GM18951 (cell line): ENCODE measurements at regions not wholly inside any gene's neighbourhood (a gene's known extent, or its start where the extent isn't known, plus 50 kb on each side); places are given as distances from the start of the nearest gene placed in this dataset.
"Not testable (repeated sequence)": the region's sequence is repeated elsewhere in the genome, so short reads cannot be mapped to it uniquely, and the experiment has no call there.

Source experiments
- POLR2A ChIP-seq: IDR thresholded peaks from 4 replicates; pipeline ENCODE4 v1.6.1; 2011; ENCODE audit warnings: mild to moderate bottlenecking; ENCODE audit not compliant: insufficient read length, insufficient read depth; ENCODE audit errors: extremely low read depth
- in situ Hi-C: fragments of 300-500 bp; cut with MboI; formaldehyde crosslinking; loops from one replicate; pipeline ENCODE4 v1.12.0; 2022; ENCODE audit warnings: low sequenced_read_pairs, mixed read lengths, inconsistent platforms; ENCODE audit not compliant: unreplicated experiment

DNA sequence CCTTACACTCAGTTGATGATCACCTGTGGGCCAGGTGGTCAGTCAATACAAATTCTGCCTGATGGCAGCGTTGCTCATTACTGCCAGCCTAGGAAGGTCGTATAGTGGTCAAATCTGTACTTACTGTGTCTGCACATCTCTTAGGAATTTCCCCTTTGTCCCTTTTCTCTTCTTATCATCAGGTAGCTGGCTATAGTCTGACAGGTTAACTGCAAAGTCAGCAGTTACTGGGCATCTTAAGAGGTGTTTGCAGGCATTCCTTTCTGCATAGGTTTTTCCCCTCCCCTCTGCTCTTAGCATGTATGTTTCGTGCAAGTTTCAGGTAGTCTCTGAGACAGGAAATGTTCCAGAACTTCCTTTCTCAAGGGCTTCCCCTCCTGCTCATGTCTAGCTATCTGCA, 298.7 kb downstream of the LRRIQ3 start:
- no peak for TF ChIP-seq POLR2A
- in situ Hi-C loops, result no loop called here

DNA sequence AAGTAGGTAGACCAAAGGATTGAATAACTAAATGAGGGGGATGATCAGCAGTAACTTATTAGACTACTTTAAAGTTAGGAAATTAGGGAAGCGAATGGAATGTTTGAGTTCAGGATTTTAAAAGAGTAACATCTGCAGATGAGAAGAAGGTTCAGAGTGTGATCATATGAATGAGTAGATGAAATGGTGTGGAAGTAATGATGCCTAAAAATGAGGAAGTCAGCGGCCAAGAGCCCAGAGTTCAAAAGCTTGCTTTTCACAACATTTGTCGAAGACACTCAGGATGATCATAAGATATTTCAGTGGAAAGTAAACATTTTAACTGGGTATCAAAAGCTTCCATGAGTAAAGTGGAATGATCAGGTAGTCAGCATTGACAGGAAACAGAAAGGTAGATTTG, 299.4 kb downstream of the LRRIQ3 start:
- in situ Hi-C loops, result no loop called here
- TF ChIP-seq POLR2A, result no peak

- TF ChIP-seq POLR2A, result no peak
- in situ Hi-C loops, result no loop called here
Measured at GRCh38 chr1:73887412-73887811, 310.6 kb downstream of the LRRIQ3 start.

DNA sequence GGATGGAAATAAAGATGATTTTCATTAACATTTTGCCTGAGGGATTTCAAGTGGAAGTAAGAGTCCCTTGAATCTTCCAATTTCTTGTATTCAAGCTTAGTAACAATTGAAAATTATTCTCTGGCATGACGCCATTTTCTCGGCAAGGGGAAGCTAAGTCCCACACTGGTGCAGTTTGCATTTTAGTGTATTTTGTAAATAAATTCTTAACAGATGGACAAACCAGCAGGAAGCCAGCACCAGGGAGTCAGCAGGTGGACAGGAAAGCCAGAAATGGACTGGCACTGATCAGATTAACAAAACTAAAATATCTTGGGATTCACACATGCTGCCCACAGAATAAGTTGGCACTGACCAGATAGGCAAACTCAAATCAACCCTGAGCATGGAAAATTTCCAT, 311.3 kb downstream of the LRRIQ3 start:
- in situ Hi-C loops, result no loop called here
- no peak for TF ChIP-seq POLR2A

DNA sequence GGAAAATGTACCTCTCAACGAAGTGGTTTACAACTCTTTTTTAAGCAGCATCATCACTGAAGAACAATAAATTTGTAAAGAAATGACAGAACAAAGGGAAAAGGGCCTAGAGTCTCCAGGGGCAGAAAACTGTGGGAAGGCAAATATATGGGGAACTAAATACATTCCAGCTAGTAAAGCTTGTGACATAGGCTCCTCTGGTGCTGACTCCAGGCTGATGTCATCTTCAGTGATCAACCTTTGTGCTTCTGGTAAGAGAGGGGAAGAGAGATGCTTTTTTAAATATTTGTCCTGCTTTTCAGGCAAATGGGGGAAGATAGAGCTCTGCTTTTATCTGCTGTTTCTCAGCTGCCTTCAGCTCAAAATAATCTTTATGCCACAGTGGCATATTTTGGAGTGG, 323.2 kb downstream of the LRRIQ3 start:
- no peak for TF ChIP-seq POLR2A
- in situ Hi-C loops, result no loop called here

DNA sequence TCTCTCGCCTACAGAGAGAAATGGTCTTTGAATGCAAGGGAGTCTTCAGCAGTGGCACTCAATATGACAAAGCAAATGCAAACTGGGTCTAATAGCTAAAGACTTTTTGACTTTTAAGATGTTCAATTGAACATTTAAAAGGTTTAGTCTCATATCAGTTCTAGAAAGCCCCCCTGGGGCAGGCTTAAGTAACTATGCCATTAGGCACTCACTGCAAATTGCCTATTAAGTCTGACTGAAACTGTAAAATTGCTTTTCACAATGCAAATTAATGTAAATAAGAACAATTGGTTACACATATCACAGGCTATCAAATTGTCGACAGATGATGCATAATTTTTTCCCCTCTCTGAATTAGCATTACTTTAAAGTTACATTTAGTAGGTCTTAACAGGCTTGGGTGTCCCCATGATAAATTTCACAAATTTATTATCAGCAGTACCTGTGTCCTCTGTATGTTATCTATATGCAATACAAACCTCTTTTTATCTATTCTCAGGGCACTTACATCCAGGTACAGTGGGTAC, 329.1 kb downstream of the LRRIQ3 start:
- no peak for TF ChIP-seq POLR2A
- in situ Hi-C loops, result no loop called here

- in situ Hi-C loops, result no loop called here
- TF ChIP-seq POLR2A, result no peak
Measured at GRCh38 chr1:73862355-73862754, 335.6 kb downstream of the LRRIQ3 start.

DNA sequence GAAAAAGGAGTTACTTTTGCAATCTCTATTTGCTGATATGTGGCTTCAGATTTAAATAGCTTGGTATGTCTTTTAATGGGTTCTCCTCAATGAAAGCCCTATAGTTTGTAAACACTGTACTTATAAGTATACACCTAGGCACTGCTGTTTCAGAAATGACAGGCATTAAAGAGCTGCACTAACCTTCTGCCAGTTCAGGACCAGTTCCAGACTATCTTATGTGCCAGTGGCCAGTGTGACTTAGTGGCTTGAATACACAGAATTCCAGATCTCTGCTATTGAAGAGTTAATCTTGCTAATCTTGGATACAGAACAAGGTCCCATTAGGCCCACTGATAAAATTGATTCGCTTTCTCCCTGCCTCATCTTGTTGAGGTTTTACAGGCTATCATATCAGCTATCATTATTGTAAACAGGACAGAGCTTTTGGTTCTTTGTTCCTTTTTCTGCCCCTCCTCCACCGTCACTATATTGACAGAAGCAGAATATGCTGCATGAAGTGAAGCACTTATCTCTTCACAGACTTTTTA, 337.5 kb downstream of the LRRIQ3 start:
- in situ Hi-C loops, result no loop called here

DNA sequence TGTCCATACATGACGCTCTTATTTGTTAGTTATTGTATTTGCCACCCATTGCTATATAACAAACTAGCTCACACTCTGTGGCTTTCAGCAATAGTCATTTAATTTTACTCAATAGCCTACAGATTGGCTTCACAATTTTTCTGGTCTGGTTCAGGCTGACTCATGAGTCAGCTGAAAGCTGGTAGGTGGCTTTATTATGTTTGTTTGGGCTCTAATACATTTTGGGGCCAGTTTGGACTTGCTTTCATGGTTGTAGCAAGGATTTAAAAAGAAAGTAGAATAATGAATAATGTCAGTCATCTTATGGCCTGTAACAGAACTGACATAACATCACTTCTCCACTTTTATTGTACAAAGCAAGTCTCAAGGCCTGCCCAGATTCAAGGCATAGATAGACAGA, 338.7 kb downstream of the LRRIQ3 start:
- in situ Hi-C loops, result no loop called here
- no peak for TF ChIP-seq POLR2A

More for the DNA sequence above, 337.5 kb downstream of the LRRIQ3 start:
- no peak for TF ChIP-seq POLR2A

DNA sequence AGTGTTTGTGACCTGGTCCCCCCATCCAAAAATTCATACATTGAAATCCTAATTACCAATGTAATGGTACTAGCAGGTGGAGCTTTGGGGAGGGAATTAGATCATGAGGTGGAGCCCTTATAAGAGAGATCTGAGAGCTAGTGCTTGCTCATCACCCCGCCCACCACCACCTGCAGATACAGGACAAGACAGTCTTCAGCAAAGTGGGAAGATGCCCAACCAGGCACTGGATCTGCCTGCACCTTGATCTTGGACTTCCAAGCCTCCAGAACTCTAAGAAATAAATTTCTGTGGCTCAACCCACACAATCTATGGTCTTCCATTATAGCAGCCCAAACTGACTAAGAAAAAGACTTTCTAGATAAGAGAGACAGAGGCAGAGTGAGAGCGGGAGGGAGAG, 343.4 kb downstream of the LRRIQ3 start:
- TF ChIP-seq POLR2A, result no peak
- in situ Hi-C loops, result no loop called here

- in situ Hi-C loops, result no loop called here
- TF ChIP-seq POLR2A, result no peak
Measured at GRCh38 chr1:73842436-73842835, 355.5 kb downstream of the LRRIQ3 start.

- in situ Hi-C loops, result no loop called here
- no peak for TF ChIP-seq POLR2A
Measured at GRCh38 chr1:73839922-73840321, 358.1 kb downstream of the LRRIQ3 start.

DNA sequence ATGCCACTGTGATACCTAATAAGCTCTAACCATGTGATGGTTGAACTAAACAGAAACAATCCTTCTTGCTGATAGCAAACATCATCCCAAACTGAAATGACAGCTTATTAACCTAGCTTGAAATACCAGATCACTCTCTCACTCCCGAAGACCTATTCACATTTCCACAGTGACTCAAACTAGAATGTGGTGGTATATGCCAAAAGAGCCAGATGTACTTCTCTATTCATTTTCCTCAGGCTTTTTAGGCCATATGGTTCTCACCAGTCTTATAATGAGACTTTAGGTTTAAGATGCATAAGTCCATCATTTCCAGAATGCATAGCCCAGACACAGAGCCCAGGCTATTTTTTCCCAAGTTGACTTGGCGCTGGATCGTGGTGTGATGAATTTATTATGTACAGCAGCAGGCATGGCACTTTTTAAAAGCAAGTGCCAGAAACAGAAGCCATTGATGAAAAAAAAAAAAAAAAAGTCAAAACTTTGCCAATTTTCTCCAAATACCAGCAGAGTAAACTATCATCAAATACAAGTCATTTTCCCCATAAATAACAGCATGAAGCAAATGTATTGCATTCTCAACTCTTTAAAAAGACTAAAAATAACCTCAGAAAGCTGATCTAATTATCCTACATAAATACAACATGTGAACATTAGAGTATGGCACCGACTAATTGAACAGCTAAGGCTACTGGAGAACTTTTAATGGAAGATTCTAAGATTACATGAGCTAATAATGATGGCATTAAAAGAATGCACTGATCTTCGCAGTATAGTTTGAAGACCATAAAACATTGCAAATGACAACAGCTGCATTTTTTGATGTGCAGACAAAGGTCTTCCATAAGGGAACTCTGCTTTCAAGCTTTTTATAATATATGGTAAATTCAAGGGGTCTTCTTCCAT, 365.4 kb downstream of the LRRIQ3 start:
- TF ChIP-seq POLR2A, result no peak

GRCh38 chr1:73827283-73827682, 370.7 kb downstream of the LRRIQ3 start:
- in situ Hi-C loops, result not testable (repeated sequence)

More for the DNA sequence above, 365.4 kb downstream of the LRRIQ3 start:
- in situ Hi-C loops, result no loop called here

GRCh38 chr1:73824065-73824464, 373.9 kb downstream of the LRRIQ3 start:
- in situ Hi-C loops, result no loop called here
- TF ChIP-seq POLR2A, result no peak

GRCh38 chr1:73821520-73821919, 376.5 kb downstream of the LRRIQ3 start:
- in situ Hi-C loops, result no loop called here
- TF ChIP-seq POLR2A, result no peak
